GM12875 (cell line): ENCODE measurements at regions not wholly inside any gene's neighbourhood (a gene's known extent, or its start where the extent isn't known, plus 50 kb on each side); places are given as distances from the start of the nearest gene placed in this dataset.

Experiments
- H3K4me3 ChIP-seq: one replicate; pipeline ENCODE4 v1.5.1; 2011; ENCODE audit warnings: low read depth, low read length, control low read depth
- CTCF ChIP-seq: IDR thresholded peaks from 2 replicates; pipeline ENCODE4 v1.5.1; 2011; ENCODE audit warnings: low read depth, mild to moderate bottlenecking, control low read depth, inconsistent platforms, low read length, moderate library complexity, borderline replicate concordance; ENCODE audit not compliant: insufficient read depth

- no peak for TF ChIP-seq CTCF
- H3K4me3 ChIP-seq = no peak overlapping the region
Observed at GRCh38 chr18:70455731-70456130, 166.9 kb downstream of the SOCS6 start.

GRCh38 chr18:70454704-70455322 lies 166.0 kb downstream of the SOCS6 start:
- TF ChIP-seq CTCF = peak; percentile 59; the same call in 1 of the 2 replicates
- H3K4me3 ChIP-seq = no peak overlapping the region

- H3K4me3 ChIP-seq = no peak overlapping the region
- no peak for TF ChIP-seq CTCF
Observed at GRCh38 chr18:70453058-70453775, 164.4 kb downstream of the SOCS6 start.

GRCh38 chr18:70452501-70452900 lies 163.7 kb downstream of the SOCS6 start:
- no peak overlapping the region for H3K4me3 ChIP-seq
- no peak for TF ChIP-seq CTCF

- H3K4me3 ChIP-seq = no peak overlapping the region
- TF ChIP-seq CTCF = no peak
Observed at GRCh38 chr18:70450426-70451253, 161.8 kb downstream of the SOCS6 start.

- no peak for TF ChIP-seq CTCF
- H3K4me3 ChIP-seq = no peak overlapping the region
Observed at GRCh38 chr18:70448588-70448987, 159.7 kb downstream of the SOCS6 start.
